ENCODE measurements at regions not wholly inside any gene's neighbourhood (a gene's known extent, or its start where the extent isn't known, plus 50 kb on each side); places are given as distances from the start of the nearest gene placed in this dataset.

DNA sequence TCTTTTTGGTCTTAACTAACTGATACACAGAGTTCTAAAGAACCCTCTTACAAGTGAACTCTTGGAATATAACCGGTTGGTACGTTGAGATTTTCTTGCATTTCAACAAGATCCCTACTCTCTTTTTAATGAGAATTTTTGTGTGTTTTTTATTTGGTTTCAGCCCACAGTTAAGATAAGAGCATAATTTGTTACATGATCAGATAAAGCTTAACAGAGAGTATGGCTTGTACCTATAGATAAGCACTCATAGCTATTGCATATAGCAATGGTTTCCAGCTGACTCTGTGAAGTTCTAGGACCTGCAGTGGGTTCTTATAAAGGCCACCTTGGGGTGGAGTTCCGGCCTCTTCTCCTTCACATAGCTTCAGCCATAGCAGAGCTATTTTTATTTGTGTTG is 143.3 kb downstream of the SNX10 start:
- no peak for TF ChIP-seq EZH2 (IDR thresholded peaks at IDR 0.05; ENCODE audit: borderline replicate concordance, low read depth, low read length)
- no peak; the same call in 1 of the 2 replicates for TF ChIP-seq EP300 (IDR thresholded peaks at IDR 0.05; ENCODE audit: low read length)
- TF ChIP-seq HDAC8 (tag; IDR thresholded peaks at IDR 0.05): no peak
- TF ChIP-seq JUND (IDR thresholded peaks at IDR 0.05; ENCODE audit: borderline replicate concordance, low read depth, low read length): no peak
- no peak; the same call in 2 of the 3 replicates for TF ChIP-seq JUND (tag; IDR thresholded peaks at IDR 0.05; ENCODE audit: borderline replicate concordance, low read depth, low read length)
- TF ChIP-seq PHB (CRISPR knock-in tag; IDR thresholded peaks at IDR 0.05): no peak
- no peak for TF ChIP-seq ZC3H8 (IDR thresholded peaks at IDR 0.05)
- no peak for TF ChIP-seq POLR2A (conservative IDR thresholded peaks at IDR 0.05)
- TF ChIP-seq, protein P1, sequence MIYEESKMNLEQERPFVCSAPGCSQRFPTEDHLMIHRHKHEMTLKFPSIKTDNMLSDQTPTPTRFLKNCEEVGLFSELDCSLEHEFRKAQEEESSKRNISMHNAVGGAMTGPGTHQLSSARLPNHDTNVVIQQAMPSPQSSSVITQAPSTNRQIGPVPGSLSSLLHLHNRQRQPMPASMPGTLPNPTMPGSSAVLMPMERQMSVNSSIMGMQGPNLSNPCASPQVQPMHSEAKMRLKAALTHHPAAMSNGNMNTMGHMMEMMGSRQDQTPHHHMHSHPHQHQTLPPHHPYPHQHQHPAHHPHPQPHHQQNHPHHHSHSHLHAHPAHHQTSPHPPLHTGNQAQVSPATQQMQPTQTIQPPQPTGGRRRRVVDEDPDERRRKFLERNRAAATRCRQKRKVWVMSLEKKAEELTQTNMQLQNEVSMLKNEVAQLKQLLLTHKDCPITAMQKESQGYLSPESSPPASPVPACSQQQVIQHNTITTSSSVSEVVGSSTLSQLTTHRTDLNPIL (CRISPR knock-in tag; IDR thresholded peaks at IDR 0.05): no peak

All from K562 (cell line).